Left cardiac atrium (tissue), 4 donors: ENCODE measurements at regions not wholly inside any gene's neighbourhood (a gene's known extent, or its start where the extent isn't known, plus 50 kb on each side); places are given as distances from the start of the nearest gene placed in this dataset.
A peak's percentile ranks its signal among the peaks of the same experiment; 100 is the strongest.

Experiments
- ATAC-seq, 2 donors: fragments of 200-7000 bp; cut with Tn5 transposase; one replicate each; pipeline ENCODE4 v1.9.1; 2020; ENCODE audit warnings: mild to moderate bottlenecking in 2 of 2, moderate library complexity in 2 of 2
- DNase-seq: peaks from one replicate; pipeline ENCODE4 v3.0.0-alpha.2; 2020
- intact Hi-C, 2 donors: fragments of 100-400 bp; cut with DNase I; formaldehyde crosslinking; loops; one replicate each; pipeline versions ENCODE4 v1.14.1 to v1.15.1; 2022 to 2023
- donor health status: DM: no; HTN: yes; CAD: no.
- donor health status: DM: no; HTN: yes; CAD: no; lungs with severe emphysema.
- donor health status: DM: yes; HTN: yes; CAD: no.
- donor health status: Dilated cardiomyopathy.

GRCh38 chr21:16069178-16070112, 339.7 kb downstream of the USP25 start:
- intact Hi-C loops, result no loop called here
- DNase-seq (no peak), ATAC-seq (no peak)

GRCh38 chr21:16070207-16070651, 340.4 kb downstream of the USP25 start:
- intact Hi-C loops, result no loop called here
- ATAC-seq (no peak), DNase-seq (no peak)

GRCh38 chr21:16071092-16071491, 341.3 kb downstream of the USP25 start:
- DNase-seq (no peak), ATAC-seq (peak in 1 of 2 donors; percentile 41)
- intact Hi-C loops, result no loop called here

- no peak for ATAC-seq
- intact Hi-C loops, result no loop called here
- DNase-seq, result no peak
Observed at GRCh38 chr21:16071761-16072160, 342.0 kb downstream of the USP25 start.

- DNase-seq, result no peak
- intact Hi-C loops, result no loop called here
- ATAC-seq, result no peak
Observed at GRCh38 chr21:16072221-16072620, 342.4 kb downstream of the USP25 start.

GRCh38 chr21:16072737-16073136, 343.0 kb downstream of the USP25 start:
- DNase-seq (no peak), ATAC-seq (no peak)
- intact Hi-C loops, result no loop called here

GRCh38 chr21:16073586-16073985, 343.8 kb downstream of the USP25 start:
- no peak for ATAC-seq
- no peak for DNase-seq
- intact Hi-C loops, result no loop called here

GRCh38 chr21:16074950-16075489, 345.2 kb downstream of the USP25 start:
- intact Hi-C loops, result no loop called here
- ATAC-seq (no peak), DNase-seq (no peak)

- DNase-seq, result no peak
- ATAC-seq, result no peak
- intact Hi-C loops, result no loop called here
Observed at GRCh38 chr21:16075649-16076282, 346.0 kb downstream of the USP25 start.

GRCh38 chr21:16076465-16076864, 346.7 kb downstream of the USP25 start:
- DNase-seq (no peak), ATAC-seq (no peak)
- intact Hi-C loops, result no loop called here

GRCh38 chr21:16078382-16078781, 348.6 kb downstream of the USP25 start:
- intact Hi-C loops, result no loop called here
- DNase-seq, result no peak
- ATAC-seq, result no peak

GRCh38 chr21:16079830-16080229, 350.0 kb downstream of the USP25 start:
- DNase-seq, result no peak
- ATAC-seq, result no peak
- intact Hi-C loops, result loop anchor here (5.0 to 10.0 kb wide), 3 partner anchors 115 to 1185 kb away; no protein-coding TSS in a partner anchor

- intact Hi-C loops, result loop anchor here (5.0 to 10.0 kb wide), 3 partner anchors 113 to 1183 kb away; no protein-coding TSS in a partner anchor
- DNase-seq (no peak), ATAC-seq (no peak)
Observed at GRCh38 chr21:16081304-16081703, 351.5 kb downstream of the USP25 start.

GRCh38 chr21:16082038-16082816, 352.4 kb downstream of the USP25 start:
- DNase-seq (no peak), ATAC-seq (no peak)
- intact Hi-C loops, result loop anchor here (2.0 to 10.0 kb wide), 4 partner anchors 113 to 1183 kb away; no protein-coding TSS in a partner anchor

GRCh38 chr21:16084776-16085364, 355.1 kb downstream of the USP25 start:
- ATAC-seq, result peak; percentile 88 to 92
- intact Hi-C loops, result loop anchor here (5.0 to 10.0 kb wide), 3 partner anchors 110 to 1180 kb away; no protein-coding TSS in a partner anchor
- peak; percentile 71 for DNase-seq

- intact Hi-C loops, result loop anchor here in 1 of 2 donors (10.0 kb wide), 2 partner anchors 109 to 1179 kb away; no protein-coding TSS in a partner anchor
- DNase-seq (no peak), ATAC-seq (peak; percentile 19 to 61)
Observed at GRCh38 chr21:16085421-16085820, 355.6 kb downstream of the USP25 start.

- DNase-seq, result no peak
- intact Hi-C loops, result loop anchor here in 1 of 2 donors (10.0 kb wide), 2 partner anchors 109 to 1179 kb away; no protein-coding TSS in a partner anchor
Observed at GRCh38 chr21:16086121-16086520, 356.3 kb downstream of the USP25 start.

GRCh38 chr21:16086936-16087335, 357.2 kb downstream of the USP25 start:
- ATAC-seq (no peak), DNase-seq (no peak)
- intact Hi-C loops, result loop anchor here in 1 of 2 donors (10.0 kb wide), 2 partner anchors 108 to 1178 kb away; no protein-coding TSS in a partner anchor

More at GRCh38 chr21:16086121-16086520, 356.3 kb downstream of the USP25 start:
- no peak for ATAC-seq
